ENCODE measurements at regions not wholly inside any gene's neighbourhood (a gene's known extent, or its start where the extent isn't known, plus 50 kb on each side); places are given as distances from the start of the nearest gene placed in this dataset.
"Not testable (repeated sequence)": the region's sequence is repeated elsewhere in the genome, so short reads cannot be mapped to it uniquely, and the experiment has no call there.

DNA sequence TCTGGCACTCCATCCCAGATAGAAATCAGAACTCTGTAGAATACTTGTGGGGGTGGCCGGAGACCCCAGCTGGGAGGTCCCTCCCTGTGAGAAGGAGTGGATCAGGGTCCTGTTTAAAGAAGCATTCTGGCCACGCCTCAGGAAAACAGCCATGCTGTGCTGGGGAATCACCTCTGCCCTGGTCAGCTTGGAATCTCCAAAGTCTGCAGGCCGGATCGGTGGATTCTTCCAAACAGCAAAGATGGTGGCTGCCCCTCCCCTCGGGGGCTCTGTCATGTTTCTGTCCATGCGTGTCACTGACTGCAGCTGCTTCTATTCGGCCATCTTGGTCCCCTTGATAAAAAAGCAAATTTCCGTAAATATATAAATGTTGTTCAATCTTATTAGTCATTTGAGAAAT is 365.9 kb downstream of the JRKL start:
- no peak for DNase-seq (ENCODE audit: insufficient read length, low spot score)
- no peak for FAIRE-seq

DNA sequence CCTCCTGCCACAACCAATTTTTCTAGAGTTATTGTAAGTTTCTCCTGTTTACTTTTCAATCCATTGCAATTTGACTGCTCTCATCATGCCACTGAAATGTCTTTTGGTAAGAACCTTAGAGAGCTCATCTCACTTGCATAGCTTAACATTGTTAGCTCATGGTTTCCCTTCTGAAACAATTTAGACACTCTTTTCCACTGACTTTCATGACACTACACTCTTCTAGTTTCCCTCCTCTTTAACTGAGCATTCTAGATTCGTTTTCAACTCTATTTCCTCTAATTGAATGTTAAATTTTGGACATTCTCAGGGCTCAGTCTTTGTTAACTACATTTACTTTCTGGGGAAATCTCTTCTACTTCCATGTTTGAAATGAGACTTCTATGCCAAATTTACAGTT is 369.1 kb downstream of the JRKL start:
- FAIRE-seq (no peak), DNase-seq (ENCODE audit: insufficient read length, low spot score) (no peak)

DNA sequence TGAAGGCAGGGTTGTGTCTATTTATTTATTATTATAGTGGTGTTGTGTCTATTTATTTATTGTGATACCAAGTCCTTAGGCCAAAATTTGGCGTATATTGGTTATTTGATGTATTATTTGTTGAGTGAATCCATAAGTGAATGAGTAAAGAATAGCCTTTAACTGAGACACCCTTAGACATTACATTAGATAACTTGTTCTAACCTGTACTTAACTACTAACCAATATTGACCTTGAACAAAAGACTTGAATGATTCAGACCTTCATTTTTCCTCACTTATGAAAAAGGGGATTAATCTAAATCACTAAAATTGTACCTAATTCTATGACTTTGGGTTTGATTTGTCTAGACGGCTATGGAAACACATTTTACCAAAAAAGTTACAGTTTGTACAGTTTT is 370.5 kb downstream of the JRKL start:
- no peak for FAIRE-seq

DNA sequence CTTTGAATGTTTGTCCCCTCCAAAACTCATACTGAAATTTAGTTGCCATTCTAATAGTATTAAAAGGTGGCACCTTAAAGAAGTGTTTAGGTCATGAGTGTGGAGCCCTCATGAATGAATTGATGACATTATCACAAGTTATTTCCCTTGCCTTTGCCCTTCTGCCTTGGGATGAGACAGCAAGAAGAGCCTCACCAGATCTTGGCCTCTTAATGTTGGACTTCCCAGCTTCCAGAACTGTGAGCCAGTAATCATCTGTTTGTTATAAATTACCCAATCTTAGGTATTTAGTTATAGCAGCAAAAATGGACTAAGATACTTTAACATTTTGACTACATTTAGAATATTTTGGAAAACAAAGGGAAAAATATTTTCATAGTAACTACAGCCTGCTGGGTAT is 371.0 kb downstream of the JRKL start:
- FAIRE-seq: no peak
- DNase-seq (ENCODE audit: insufficient read length, low spot score): no peak

More for the DNA sequence above, 370.5 kb downstream of the JRKL start:
- no peak for DNase-seq (ENCODE audit: insufficient read length, low spot score)

DNA sequence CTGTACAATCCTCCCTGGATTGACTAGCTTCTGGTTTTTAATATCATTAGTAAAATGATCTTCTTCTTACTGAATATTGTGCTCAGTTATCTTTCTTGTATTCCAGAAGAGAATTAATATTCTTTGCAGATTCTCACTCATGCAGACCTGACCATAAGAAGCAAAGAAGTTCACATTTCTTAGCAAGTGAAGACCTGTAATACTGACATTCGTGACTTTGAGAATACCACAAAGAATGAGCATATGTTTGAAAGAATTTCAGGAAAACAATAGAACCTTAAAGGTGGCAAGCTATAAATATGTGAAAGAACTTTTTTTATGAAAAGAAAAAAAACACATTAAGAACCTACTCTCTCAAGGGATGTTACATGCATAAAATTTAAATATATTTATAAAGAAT is 371.6 kb downstream of the JRKL start:
- DNase-seq (ENCODE audit: insufficient read length, low spot score) (no peak), FAIRE-seq (no peak)

DNA sequence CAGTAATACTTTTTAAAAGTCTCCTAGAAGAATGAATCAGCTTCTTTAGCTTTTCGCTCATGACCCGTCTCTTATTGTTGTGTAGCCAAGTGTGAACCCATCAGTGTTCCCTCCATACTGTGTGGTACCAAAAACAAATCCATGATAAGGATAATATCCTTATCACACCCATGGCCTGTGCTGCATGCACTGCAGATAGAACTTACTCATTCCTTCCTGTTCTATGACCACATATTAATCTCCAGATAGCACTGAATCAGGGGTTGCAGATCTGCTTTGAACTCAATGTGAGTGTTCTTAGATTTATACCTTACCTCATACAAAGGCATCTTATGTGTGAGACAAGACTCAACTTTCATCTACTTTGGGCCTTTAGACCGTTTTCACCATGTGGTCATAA is 373.4 kb downstream of the JRKL start:
- no peak for FAIRE-seq

DNA sequence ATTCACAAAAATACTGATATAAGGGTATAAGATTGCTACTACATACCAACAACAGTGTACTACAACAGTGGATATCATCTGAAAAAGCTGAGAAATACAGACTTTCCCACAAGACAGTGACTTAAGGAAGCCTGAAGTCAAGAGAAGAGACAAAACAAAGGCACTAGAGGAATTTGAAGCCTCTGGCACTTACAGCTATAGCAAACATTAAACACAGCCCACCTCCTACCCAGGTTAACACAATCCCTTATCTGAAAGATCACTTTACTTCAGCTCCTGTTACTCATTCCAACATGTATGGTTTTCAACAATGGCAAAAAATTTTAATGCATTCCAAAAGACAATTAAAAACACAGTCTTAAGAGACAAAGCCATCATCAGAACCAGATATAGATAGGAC is 388.5 kb downstream of the JRKL start:
- FAIRE-seq (no peak), DNase-seq (ENCODE audit: insufficient read length, low spot score) (no peak)

More for the DNA sequence above, 373.4 kb downstream of the JRKL start:
- DNase-seq (ENCODE audit: insufficient read length, low spot score): no peak

DNA sequence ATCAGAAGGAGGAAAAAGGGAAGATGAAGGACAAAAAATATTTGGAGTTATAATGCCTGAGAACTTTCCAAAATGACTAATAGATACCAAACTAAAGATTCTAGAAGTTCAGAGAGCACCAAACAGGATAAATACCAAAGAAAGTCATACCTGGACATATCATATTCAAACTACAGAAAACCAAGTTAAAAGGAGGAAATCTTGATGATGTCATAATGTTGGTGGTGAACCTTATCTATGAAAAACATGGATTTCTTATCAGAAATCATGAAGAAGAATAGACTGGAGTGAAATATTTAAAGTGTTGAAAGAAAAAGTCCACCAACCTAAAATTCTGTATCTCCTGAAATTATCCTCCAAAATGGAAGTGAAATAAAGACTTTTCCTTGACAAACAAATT is 389.2 kb downstream of the JRKL start:
- FAIRE-seq (no peak), DNase-seq (ENCODE audit: insufficient read length, low spot score) (no peak)

DNA sequence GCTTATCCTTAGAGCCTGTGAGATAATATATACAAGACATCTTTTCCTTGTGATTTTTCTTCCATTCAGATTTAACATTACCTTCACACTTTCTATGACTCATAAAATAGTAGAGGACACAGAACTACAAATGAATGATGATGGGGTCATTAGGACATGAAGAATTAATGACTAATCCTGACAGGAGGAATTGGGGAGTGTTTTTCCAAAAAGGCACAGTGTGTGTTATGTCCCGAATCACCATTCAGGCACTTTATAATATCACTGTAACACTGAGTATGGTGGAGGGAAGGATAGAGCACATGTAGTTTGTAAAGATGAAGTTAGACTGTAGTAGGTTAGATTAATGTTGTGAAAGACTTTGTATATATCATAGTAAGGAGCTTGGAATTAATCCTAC is 391.3 kb downstream of the JRKL start:
- FAIRE-seq: no peak
- no peak for DNase-seq (ENCODE audit: insufficient read length, low spot score)

DNA sequence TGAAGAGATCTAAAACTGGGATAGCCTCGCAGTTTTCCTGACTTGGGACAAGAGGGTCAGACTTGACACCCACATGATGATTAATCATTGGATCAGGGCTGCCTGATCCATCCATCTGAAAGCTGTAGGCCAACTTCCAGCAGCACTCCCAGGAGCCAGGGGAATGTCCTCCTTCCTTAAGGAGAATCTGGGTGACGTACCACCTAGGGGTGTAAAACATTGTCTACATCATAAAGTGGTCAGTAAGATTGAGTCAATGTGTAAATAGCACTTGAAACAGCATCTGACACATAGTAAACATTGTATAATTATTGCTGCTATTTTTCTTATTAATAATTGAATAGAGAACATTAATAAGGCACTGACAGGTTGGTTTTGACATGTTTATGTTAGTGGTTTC is 392.8 kb downstream of the JRKL start:
- FAIRE-seq (no peak), DNase-seq (ENCODE audit: insufficient read length, low spot score) (no peak)

DNA sequence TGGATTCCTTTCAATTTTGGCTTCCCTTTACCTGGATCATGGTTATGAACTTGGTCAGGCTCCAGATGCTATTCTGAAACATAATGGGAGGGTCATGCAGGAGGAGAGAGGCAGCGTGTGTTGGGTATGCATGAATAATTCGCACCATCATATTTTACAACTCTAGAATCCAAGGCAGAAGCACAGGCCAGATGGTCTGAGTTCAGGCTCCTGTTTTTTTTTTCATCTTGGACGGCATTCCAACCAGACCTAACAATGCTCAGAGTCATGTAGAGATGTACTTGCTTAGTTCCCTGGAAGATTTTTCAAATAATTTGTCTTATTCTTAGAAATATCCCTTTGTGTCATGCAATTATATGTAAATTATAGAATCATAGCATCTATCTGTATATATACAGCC is 393.5 kb downstream of the JRKL start:
- DNase-seq (ENCODE audit: insufficient read length, low spot score): no peak
- FAIRE-seq: no peak

DNA sequence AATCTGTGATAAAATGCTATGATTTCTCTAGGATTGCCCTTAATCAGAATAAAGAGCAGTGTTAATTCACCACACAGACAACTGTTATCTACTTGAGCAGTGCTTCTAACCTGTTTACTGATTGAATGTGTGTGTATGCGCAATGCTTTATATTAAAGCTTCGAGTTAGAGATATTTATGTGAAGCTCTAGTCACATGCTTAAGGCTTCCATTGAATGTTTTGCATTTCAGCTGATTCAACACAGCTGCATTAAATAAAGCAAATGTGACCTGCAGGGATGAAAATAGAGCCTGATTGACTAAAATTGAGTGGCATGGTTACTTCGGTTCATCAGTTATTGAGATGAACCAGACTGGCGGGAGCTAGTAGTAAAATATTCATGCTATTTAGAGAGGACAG is 395.3 kb downstream of the JRKL start:
- DNase-seq (ENCODE audit: insufficient read length, low spot score): no peak
- no peak for FAIRE-seq

DNA sequence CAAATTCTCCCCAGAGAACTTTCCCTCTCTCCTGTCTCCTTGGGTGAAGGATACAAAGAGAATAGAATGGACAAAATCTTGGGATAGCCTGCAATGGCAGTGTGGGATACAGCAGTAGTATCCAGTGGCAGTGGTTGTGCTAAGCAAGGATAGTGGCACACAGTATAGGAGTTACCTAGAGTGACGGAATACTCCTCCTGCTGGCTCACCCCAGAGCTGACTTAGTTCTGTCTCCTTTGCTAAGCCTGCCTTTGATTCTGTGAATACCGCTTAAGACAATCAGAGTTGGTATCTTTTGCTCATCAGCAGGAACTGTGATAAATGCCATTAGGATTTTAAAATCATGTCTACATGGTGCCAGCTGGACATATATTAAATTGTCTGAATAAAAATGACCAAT is 404.3 kb downstream of the JRKL start:
- FAIRE-seq: no peak
- no peak for DNase-seq (ENCODE audit: insufficient read length, low spot score)

DNA sequence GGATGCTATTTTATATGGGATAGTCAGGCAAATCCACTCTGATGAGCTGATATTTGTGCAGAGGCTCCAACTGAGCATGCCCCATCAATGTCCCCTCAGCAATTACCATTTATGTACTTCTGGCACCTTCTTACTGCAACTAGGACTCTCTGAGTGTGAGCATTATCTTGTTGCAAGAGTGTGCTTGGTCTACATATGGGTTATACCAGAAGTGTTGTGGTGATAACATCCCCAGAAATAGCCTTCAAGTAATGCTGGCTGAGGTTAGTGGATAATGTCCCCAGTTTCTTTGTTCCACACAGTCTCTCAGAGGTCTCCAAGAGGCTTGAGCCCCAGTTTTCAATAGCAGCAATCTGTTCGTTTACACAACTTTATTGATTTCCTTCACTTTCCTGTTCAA is 408.6 kb downstream of the JRKL start:
- DNase-seq (ENCODE audit: insufficient read length, low spot score) (no peak), FAIRE-seq (no peak)

DNA sequence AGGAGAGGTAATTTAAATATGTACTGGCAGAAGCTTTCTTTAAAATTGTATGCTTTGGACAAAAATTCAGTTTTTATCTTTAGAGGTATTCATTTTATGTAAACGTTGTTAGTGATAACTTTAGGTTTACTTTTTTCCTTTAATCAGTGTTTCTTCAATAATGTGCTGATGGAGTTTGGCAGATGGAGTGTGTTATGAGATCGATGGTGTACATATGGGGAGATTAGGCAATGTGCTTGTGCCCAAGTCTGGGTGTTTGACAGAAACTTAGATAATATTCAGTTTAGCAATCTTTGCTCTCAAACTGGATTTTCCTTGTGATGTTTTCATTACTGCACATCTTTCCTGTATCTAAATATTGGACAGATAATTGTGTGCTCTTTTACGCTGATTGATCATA is 425.4 kb downstream of the JRKL start:
- DNase-seq (ENCODE audit: insufficient read length, low spot score) (no peak), FAIRE-seq (no peak)

DNA sequence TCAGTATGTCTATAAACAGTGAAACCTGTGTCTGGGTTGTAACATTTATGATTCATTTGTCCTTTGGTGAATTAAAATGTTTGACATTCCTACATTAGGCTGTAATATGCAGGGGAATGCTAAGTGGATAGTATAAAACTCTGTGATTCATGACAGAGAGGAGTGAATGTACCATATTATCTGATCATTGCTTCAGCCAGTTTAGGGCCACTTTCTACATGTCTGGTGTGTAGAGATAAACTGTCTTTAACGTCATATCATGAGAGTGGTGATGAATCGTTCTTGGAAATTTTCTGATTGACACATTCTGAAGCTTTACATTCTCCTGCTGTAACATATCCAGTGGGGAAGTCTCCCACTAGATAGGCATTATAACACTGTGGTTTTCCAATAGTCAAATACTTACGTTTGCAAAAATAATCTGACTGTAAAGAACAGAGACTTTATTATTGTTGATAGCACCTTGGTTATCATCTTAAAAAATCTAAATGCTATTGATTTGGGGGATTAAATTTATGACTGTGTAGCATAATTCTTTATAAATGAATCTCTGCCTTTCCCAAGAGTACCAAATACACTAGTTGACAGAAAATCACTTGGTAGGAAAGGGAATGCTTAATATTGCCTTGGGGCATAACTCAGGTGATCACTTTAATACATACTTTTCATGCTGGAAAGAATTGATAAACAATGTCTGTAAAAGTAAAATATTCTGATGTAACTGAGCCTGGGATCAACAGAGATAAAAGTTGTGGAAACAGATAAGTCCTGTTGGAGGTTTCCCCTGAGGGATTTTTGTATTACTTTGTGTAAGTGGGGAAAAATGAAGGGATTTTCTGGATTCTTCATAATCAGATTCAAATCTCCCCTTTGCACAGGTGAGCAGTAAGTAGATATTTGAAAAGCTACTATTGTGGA is 427.9 kb downstream of the JRKL start:
- FAIRE-seq: no peak
- no peak for DNase-seq (ENCODE audit: insufficient read length, low spot score)

DNA sequence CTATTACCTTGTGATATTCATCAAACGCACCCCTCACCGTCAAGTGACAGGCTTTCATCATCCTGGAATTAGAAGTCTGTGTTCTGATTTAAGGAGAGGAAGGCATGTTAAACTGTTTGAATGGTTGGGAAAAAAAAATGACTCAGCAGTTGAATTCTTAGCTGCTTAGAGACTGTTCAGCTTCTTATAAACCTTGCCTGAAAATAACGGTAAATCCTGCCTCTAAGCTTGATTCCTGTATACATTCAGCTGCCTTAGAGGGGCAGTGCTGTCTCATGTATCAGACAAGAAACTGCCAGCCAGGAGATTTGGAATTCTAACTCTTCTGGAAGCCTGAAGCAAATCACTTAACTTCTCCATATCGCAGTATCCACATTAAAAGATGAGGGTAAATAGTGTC is 437.4 kb downstream of the JRKL start:
- DNase-seq (ENCODE audit: insufficient read length, low spot score) (no peak), FAIRE-seq (no peak)

DNA sequence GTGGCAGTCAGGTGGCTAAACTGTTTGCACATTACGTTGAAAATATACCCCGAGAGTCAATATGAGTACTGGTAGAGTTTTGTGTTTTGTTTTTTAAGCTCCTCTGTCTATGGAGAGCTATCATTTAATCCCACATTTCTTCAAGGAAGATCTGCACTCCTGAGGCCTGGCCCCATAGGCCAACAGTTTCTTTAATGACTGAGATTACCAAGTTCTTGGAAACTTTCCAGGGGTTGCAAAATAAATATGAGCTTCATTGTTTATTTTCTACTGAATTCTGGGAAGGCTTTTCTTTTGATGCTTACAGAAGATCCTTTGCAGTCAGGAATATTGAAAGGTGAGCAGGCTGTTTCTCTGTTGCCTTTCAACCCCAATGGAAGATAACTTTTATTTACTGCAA is 452.0 kb downstream of the JRKL start:
- FAIRE-seq (no peak), DNase-seq (ENCODE audit: insufficient read length, low spot score) (no peak)

DNA sequence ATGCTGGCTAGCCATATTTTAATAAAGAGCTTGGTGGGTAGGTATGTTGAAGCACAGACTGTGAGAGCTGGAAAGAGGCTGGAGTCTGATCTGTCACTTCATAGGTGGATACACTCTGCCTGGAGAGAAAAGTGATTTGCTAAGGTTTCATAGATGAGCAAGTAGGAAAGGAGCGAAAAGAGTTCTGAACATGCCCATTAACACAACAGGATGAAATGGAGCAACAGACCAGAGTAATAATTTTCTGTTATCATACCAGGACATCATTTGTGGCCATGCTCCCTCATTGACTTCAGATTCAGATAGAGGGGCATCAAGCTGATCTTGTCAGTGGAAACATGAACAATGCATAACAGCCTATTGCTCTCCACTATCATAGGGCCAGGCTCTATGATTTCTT is 452.9 kb downstream of the JRKL start:
- FAIRE-seq (no peak), DNase-seq (ENCODE audit: insufficient read length, low spot score) (no peak)

DNA sequence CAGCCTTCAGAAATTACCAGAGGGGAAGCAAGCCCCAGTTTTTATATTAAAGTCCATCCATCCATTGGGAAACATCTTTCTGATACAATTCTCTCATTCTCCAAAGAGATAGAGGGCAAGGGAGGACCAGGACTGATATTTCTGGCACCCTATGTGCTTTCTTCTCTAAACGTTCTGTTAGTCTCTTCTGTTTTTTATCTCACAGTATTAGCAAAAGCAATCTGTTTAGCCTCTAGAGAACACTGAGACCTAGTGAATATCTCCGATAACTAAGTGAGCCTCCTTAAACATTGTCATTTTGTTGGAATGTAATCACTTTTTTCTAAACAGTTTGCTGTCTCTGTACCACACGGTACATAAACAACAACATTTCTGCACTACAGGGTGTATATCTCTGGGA is 464.6 kb downstream of the JRKL start:
- DNase-seq (ENCODE audit: insufficient read length, low spot score) (no peak), FAIRE-seq (no peak)

DNA sequence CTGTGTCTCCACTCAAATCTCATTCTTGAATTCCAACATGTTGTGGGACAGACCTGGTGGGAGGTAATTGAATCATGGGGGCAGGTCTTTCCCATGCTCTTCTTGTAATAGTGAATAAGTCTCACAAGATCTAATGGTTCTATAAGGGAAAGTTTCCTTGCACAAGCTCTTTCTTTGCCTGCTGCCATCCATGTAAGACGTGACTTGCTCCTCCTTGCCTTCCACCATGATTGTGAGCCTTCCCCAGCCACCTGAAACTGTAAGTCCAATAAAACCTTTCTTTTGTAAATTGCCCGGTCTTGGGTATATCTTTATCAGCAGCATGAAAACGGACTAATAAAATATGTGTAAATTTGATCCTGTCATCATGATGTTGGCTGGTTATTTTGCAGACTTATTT is 471.9 kb downstream of the JRKL start:
- not testable (repeated sequence) for DNase-seq (ENCODE audit: insufficient read length, low spot score); FAIRE-seq

DNA sequence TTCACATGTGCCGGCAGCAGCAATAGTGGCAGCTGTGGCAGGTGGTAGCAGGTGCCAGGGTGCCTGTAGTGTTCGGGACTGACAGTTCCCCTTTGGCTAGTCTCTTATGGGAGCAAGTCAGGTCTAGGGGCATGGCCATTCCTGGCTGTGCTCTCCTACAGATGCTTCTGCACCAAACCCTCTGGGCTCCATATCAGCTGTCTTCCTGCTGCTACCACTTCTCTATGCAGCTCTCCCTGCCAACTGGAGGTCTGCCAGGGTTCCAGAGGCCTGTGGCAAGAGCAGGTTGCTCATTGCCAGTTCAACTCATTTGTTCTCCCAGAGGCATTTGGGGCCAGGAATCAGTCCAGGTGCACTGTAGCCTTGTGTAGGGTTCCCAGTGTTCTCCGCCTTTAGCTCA is 473.7 kb downstream of the JRKL start:
- DNase-seq (ENCODE audit: insufficient read length, low spot score) (no peak), FAIRE-seq (no peak)

DNA sequence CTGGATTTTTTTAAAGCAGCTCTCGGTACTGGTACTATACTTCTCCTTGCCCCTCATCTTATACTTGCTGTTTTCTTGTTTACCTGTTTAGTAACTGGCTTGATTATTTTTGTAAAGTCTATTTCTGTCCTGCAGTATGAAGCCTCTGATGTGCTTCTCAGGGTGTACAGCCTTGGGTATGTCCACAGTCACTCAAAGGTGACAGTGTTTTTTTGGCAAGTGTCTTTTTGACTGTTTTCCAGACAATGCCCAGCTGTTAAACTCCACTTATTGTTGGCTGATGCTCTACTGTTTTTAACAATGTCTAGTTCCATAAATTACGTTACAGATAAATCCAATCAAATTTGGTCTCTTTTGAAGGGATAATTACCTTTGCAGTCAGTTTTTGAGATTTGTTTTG is 475.2 kb downstream of the JRKL start:
- no peak for DNase-seq (ENCODE audit: insufficient read length, low spot score)
- FAIRE-seq: no peak

Data from GM19239 (cell line).